Heart left ventricle (tissue), 16 donors: ENCODE measurements at regions not wholly inside any gene's neighbourhood (a gene's known extent, or its start where the extent isn't known, plus 50 kb on each side); places are given as distances from the start of the nearest gene placed in this dataset.

Experiments
- ATAC-seq, 4 donors: fragments of 200-7000 bp; cut with Tn5 transposase; one replicate each; pipeline ENCODE4 v1.9.1; 2020 to 2022; ENCODE audit warnings: moderate library complexity in 4 of 4, mild to moderate bottlenecking in 3 of 4, moderate number of reproducible peaks in 1 of 4
- DNase-seq, 5 donors: peaks; one replicate each; pipeline ENCODE4 v3.0.0-alpha.2; 2020
- H3K27ac ChIP-seq, 12 donors: fragments of 200-600 bp; sonication (generic) in 4 of 12; one replicate each; pipeline versions ENCODE4 v1.5.0 to v1.8.0; 2016 to 2022; ENCODE audit warnings: mild to moderate bottlenecking in 2 of 12
- H3K27me3 ChIP-seq, 9 donors: fragments of 200-600 bp; sonication (generic) in 2 of 9; one replicate each; pipeline versions ENCODE4 v1.5.1 to v1.8.0; 2016 to 2022; ENCODE audit warnings: mild to moderate bottlenecking in 3 of 9
- H3K36me3 ChIP-seq, 9 donors: fragments of 200-600 bp; sonication (generic) in 2 of 9; one replicate each; pipeline versions ENCODE4 v1.5.0 to v1.8.0; 2018 to 2022; ENCODE audit warnings: mild to moderate bottlenecking in 2 of 9
- H3K4me1 ChIP-seq, 12 donors: fragments of 200-600 bp; sonication (generic) in 4 of 12; one replicate each; pipeline versions ENCODE4 v1.5.0 to v1.8.0; 2016 to 2022; ENCODE audit warnings: mild to moderate bottlenecking in 3 of 12
- H3K4me3 ChIP-seq, 12 donors: fragments of 200-600 bp; sonication (generic) in 4 of 12; one replicate each; pipeline versions ENCODE4 v1.5.0 to v1.8.0; 2017 to 2022; ENCODE audit warnings: mild to moderate bottlenecking in 9 of 12, moderate library complexity in 4 of 12
- H3K9me3 ChIP-seq, 12 donors: fragments of 200-600 bp; sonication (generic) in 4 of 12; one replicate each; pipeline versions ENCODE4 v1.5.0 to v1.8.0; 2016 to 2022; ENCODE audit warnings: mild to moderate bottlenecking in 1 of 12
- CTCF ChIP-seq, 12 donors: fragments of 200-600 bp; sonication (generic) in 4 of 12; IDR thresholded peaks; one replicate each; pipeline versions ENCODE4 v1.5.0 to v1.8.0; 2018 to 2022; ENCODE audit warnings: antibody characterized with exemption in 12 of 12, mild to moderate bottlenecking in 5 of 12
- POLR2A ChIP-seq, 2 donors: fragments of 450-650 bp; IDR thresholded peaks; one replicate each; pipeline ENCODE4 v1.6.1; 2017; ENCODE audit warnings: antibody characterized with exemption in 2 of 2, mild to moderate bottlenecking in 2 of 2, moderate library complexity in 2 of 2
- WGBS, 4 donors: extraction: QIAGEN DNeasy Blood & Tissue Kit in 2 of 4; methylation state at CpG; one replicate each; pipeline versions ENCODE4 v1.1.5 to v1.1.7; 2013 to 2018; 5-methylcytosine and 5-hydroxymethylcytosine counted together
- intact Hi-C, 10 donors: fragments of 100-400 bp; cut with DNase I; formaldehyde crosslinking; loops; one replicate each; pipeline versions ENCODE4 v1.11.1 to v1.14.2; 2022
- donor health status: ischemic (EF 13 %, LVEDD 7.1; RV severe dilation, severe dysfunction).
- donor health status: healthy with polysubstance abuse.
- donor health status: DM: no; HTN: yes; CAD: no.
- donor health status: DM: no; HTN: no; CAD: no.
- donor health status: ischemic (EF 25% LVEDD 6.9; RV normal size, moderate dysfunction).
- donor health status: ischemic (EF 25% LVEDD 5.7; RV mildly dilated, moderate dysfunction).
- donor health status: healthy.
- donor health status: DM: yes; HTN: yes; CAD: no.
- donor health status: ischemic (EF 35%, LVEDD 5.7; RV mildly dilated, moderate dysfunction).
- donor health status: nonischemic (EF 11% LVEDD 7.7; RV severe dilation, severe dysfunction).
- donor health status: DM: yes; HTN: yes; CAD: no.
- donor health status: PGD.
- donor health status: ischemic (EF 29% LVEDD 5.4; RV normal size, mild dysfunction).
- donor health status: nonischemic (EF 23%, LVEDD 6.1; RV moderate dilation, normal function).

- WGBS, 4 donors: 86 to 96% (median 88%) methylated on average over 7 of the region's 7 CpGs
- H3K27me3 ChIP-seq: no peaks in the 10 kb centered on the region
- peaks cover 0 to 11% (median 4%) of the 10 kb centered on the region in 12 donors for H3K4me1 ChIP-seq
- H3K36me3 ChIP-seq: no peaks in the 10 kb centered on the region
- no peak overlapping the region for H3K27ac ChIP-seq
- TF ChIP-seq CTCF (IDR thresholded peaks at IDR 0.05) (no peak), POLR2A (IDR thresholded peaks at IDR 0.05) (no peak)
- peaks cover 0 to 12% (median 0%) of the 10 kb centered on the region in 12 donors for H3K9me3 ChIP-seq
- no peak overlapping the region for H3K4me3 ChIP-seq
- intact Hi-C loops: loop anchor here in 2 of 10 donors (10.0 kb wide), 1 partner anchor 46 kb away; no protein-coding TSS in a partner anchor
- ATAC-seq (no peak), DNase-seq (no peak)
Observed at GRCh38 chr22:27680636-27681035, 120.9 kb downstream of the MN1 start.

- ATAC-seq: no peak
- no peak for TF ChIP-seq CTCF (IDR thresholded peaks at IDR 0.05)
- TF ChIP-seq POLR2A (IDR thresholded peaks at IDR 0.05): no peak
- H3K4me3 ChIP-seq: no peak overlapping the region
- peaks cover 0 to 15% (median 7%) of the 10 kb centered on the region in 12 donors for H3K4me1 ChIP-seq
- WGBS, 4 donors: 82 to 94% (median 86%) methylated on average over 3 of the region's 3 CpGs
- no peaks in the 10 kb centered on the region for H3K27me3 ChIP-seq
- intact Hi-C loops: loop anchor here in 2 of 10 donors (10.0 kb wide), 1 partner anchor 46 kb away; no protein-coding TSS in a partner anchor
- peaks cover 0 to 10% (median 0%) of the 10 kb centered on the region in 12 donors for H3K9me3 ChIP-seq
- DNase-seq: no peak
- H3K36me3 ChIP-seq: no peaks in the 10 kb centered on the region
- H3K27ac ChIP-seq: no peak overlapping the region
Observed at GRCh38 chr22:27681037-27681436, 120.5 kb downstream of the MN1 start.

- ATAC-seq (no peak), DNase-seq (no peak)
- intact Hi-C loops: loop anchor here in 2 of 10 donors (10.0 kb wide), 1 partner anchor 48 kb away; no protein-coding TSS in a partner anchor
- Histone ChIP-seq H3K27me3 (no peaks in the 10 kb centered on the region), H3K9me3 (no peaks in the 10 kb centered on the region), H3K27ac (peak overlapping the region in 1 of 12 donors; percentile 10), H3K4me3 (no peak overlapping the region), H3K36me3 (no peaks in the 10 kb centered on the region), H3K4me1 (peaks cover 0 to 27% (median 17%) of the 10 kb centered on the region in 12 donors)
- TF ChIP-seq CTCF (IDR thresholded peaks at IDR 0.05): peak in 4 of 12 donors; percentile 12 to 39 (median 28)
- no peak for TF ChIP-seq POLR2A (IDR thresholded peaks at IDR 0.05)
- WGBS, 4 donors: 74 to 80% (median 77%) methylated on average over 6 to 9 of the region's 9 CpGs
Observed at GRCh38 chr22:27682437-27682836, 119.1 kb downstream of the MN1 start.

- Histone ChIP-seq H3K27ac (peak overlapping the region in 9 of 12 donors; percentile 78 to 95 (median 89)), H3K4me1 (peaks cover 0 to 28% (median 17%) of the 10 kb centered on the region in 12 donors), H3K27me3 (no peaks in the 10 kb centered on the region), H3K36me3 (no peaks in the 10 kb centered on the region), H3K9me3 (peaks cover 0 to 18% (median 0%) of the 10 kb centered on the region in 12 donors), H3K4me3 (no peak overlapping the region)
- TF ChIP-seq CTCF (IDR thresholded peaks at IDR 0.05) (no peak), POLR2A (IDR thresholded peaks at IDR 0.05) (no peak)
- ATAC-seq (no peak), DNase-seq (no peak)
- intact Hi-C loops: loop anchor here in 3 of 10 donors (5.0 to 10.0 kb wide), 2 partner anchors 48 to 50 kb away; no protein-coding TSS in a partner anchor
- WGBS, 4 donors: 50 to 63% (median 54%) methylated on average over 9 of the region's 9 CpGs
Observed at GRCh38 chr22:27684901-27685300, 116.7 kb downstream of the MN1 start.
